ENCODE measurements at regions not wholly inside any gene's neighbourhood (a gene's known extent, or its start where the extent isn't known, plus 50 kb on each side); places are given as distances from the start of the nearest gene placed in this dataset.

DNA sequence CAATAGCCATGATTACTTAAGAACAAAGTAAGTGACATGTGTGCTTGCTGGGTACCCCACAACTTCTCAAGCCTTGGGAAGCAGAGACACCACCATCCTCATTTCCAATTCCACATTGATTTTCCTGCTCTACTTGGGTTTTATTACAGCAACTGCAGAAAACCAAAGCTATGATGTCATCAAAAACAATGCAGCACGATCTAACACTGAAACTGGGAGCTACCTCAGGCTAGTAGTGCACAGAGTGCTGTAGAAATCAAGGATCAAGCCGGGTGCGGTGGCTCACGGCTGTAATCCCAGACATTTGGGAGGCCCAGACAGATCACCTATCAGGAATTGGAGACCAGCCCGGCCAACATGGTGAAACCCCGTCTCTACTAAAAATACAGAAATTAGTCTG lies 174.4 kb upstream of the MSX2 start:
- no peak overlapping the region for H2BK120ac ChIP-seq (replicated peaks; ENCODE audit: low read depth, low read length)
- FAIRE-seq (no peak), DNase-seq (ENCODE audit: low read depth in 1 of 2, low spot score in 2 of 2) (no peak)
- POLR2A ChIA-PET (ENCODE audit: partially characterized antibody): no interaction called here
- no peak overlapping the region for H2AFZ ChIP-seq (ENCODE audit: low read length)
- no peak overlapping the region for H2BK15ac ChIP-seq (ENCODE audit: low read length)
- no peak overlapping the region for H4K5ac ChIP-seq (ENCODE audit: insufficient read length, low read depth, low read length)
- no peaks in the 10 kb centered on the region for H3K9me3 ChIP-seq (ENCODE audit: insufficient read depth in 2 of 2, low read depth in 1 of 2, low read length in 1 of 2)
- no peak overlapping the region for H3K4ac ChIP-seq (replicated peaks; ENCODE audit: insufficient read length, low read depth, low read length)
- no peak overlapping the region for H3K18ac ChIP-seq (ENCODE audit: extremely low read depth, low read length)
- no peaks in the 10 kb centered on the region for H3K27me3 ChIP-seq (replicated peaks in 1 of 4; ENCODE audit: control insufficient read depth in 3 of 4, extremely low read depth in 1 of 4, insufficient read depth in 3 of 4, low read length in 3 of 4)
- no peaks in the 10 kb centered on the region for H3K23me2 ChIP-seq (ENCODE audit: low read depth, low read length)
- H3K27ac ChIP-seq (ENCODE audit: low read depth, low read length): no peak overlapping the region
- H3K79me1 ChIP-seq (ENCODE audit: low read depth, low read length): no peaks in the 10 kb centered on the region
- no peak overlapping the region for H4K8ac ChIP-seq (ENCODE audit: extremely low read depth, insufficient read depth, low read length)
- no peak overlapping the region for H3K14ac ChIP-seq (ENCODE audit: insufficient read length)
- no peak overlapping the region for H2BK12ac ChIP-seq (ENCODE audit: low read depth, low read length)
- H2BK5ac ChIP-seq (ENCODE audit: low read depth, low read length): no peak overlapping the region
- no peak overlapping the region for H3K4me3 ChIP-seq (ENCODE audit: extremely low read depth in 1 of 4, insufficient read depth in 2 of 4, low read depth in 3 of 4, low read length in 4 of 4)
- no peak overlapping the region for H4K91ac ChIP-seq (replicated peaks; ENCODE audit: insufficient read length, low read length)
- no peak overlapping the region for H3K4me2 ChIP-seq (ENCODE audit: insufficient read depth in 1 of 2, low read depth in 2 of 2, low read length in 2 of 2)
- H3K23ac ChIP-seq (ENCODE audit: insufficient read length): no peak overlapping the region
- CTCF ChIA-PET (ENCODE audit: partially characterized antibody): interaction anchor here (1.3 to 3.3 kb wide), 3 partner anchors 21 to 131 kb away, joined by 3 to 11 read pairs (median 5); no protein-coding TSS in a partner anchor
- no peaks in the 10 kb centered on the region for H4K20me1 ChIP-seq (replicated peaks in 1 of 2; ENCODE audit: control insufficient read depth in 1 of 2, insufficient read depth in 2 of 2, low read length in 2 of 2)
- no peak overlapping the region for H3K56ac ChIP-seq (replicated peaks; ENCODE audit: insufficient read length, low read depth, low read length)
- no peak overlapping the region for H3K9ac ChIP-seq (replicated peaks in 1 of 4; ENCODE audit: extremely low read depth in 1 of 4, low read depth in 3 of 4, low read length in 3 of 4)
- no peaks in the 10 kb centered on the region for H3K4me1 ChIP-seq (replicated peaks in 1 of 4; ENCODE audit: control insufficient read depth in 3 of 4, insufficient read depth in 4 of 4, low read length in 3 of 4)
- H3K36me3 ChIP-seq (ENCODE audit: control insufficient read depth in 2 of 4, insufficient read depth in 4 of 4, low read length in 3 of 4): no peaks in the 10 kb centered on the region
- H2AK5ac ChIP-seq (ENCODE audit: low read depth, low read length): no peak overlapping the region
- no peaks in the 10 kb centered on the region for H3K79me2 ChIP-seq (ENCODE audit: control insufficient read depth in 1 of 2, insufficient read depth in 2 of 2, low read length in 2 of 2)
- no peak overlapping the region for H2BK20ac ChIP-seq (ENCODE audit: low read length)
- 95% methylated on average over 6 of the region's 6 CpGs; no CpG with 5 or more reads in 1 of the 2 experiments for WGBS, 2 experiments (ENCODE audit: extremely low coverage in 1 of 2, insufficient coverage in 1 of 2, insufficient read length in 1 of 2, insufficient replicate concordance in 2 of 2, low coverage in 1 of 2, low lambda C conversion rate in 2 of 2, missing lambda C conversion rate in 1 of 2)
- no peak for TF ChIP-seq CTBP2 (IDR thresholded peaks at IDR 0.05; ENCODE audit: borderline replicate concordance, insufficient read depth, insufficient read length, low read length)
- no peak for TF ChIP-seq NRF1 (IDR thresholded peaks at IDR 0.05; ENCODE audit: low read depth, low read length)
- no peak for TF ChIP-seq TCF12 (IDR thresholded peaks at IDR 0.05; ENCODE audit: low read depth, low read length)
- TF ChIP-seq RFX5 (IDR thresholded peaks at IDR 0.05; ENCODE audit: borderline replicate concordance, low read depth, low read length): no peak
- TF ChIP-seq BCL11A (IDR thresholded peaks at IDR 0.05; ENCODE audit: low read depth in 2 of 2, low read length in 2 of 2): no peak
- TF ChIP-seq PHF8 (conservative IDR thresholded peaks at IDR 0.05; ENCODE audit: low read depth, low read length): no peak
- TF ChIP-seq TAF7 (optimal IDR thresholded peaks at IDR 0.05; ENCODE audit: borderline replicate concordance, low read depth, low read length): no peak
- no peak for TF ChIP-seq HDAC2 (IDR thresholded peaks at IDR 0.05; ENCODE audit: borderline replicate concordance in 1 of 2, low read depth in 2 of 2, low read length in 2 of 2)
- TF ChIP-seq BACH1 (IDR thresholded peaks at IDR 0.05; ENCODE audit: low read length): no peak
- no peak for TF ChIP-seq POLR2AphosphoS5 (IDR thresholded peaks at IDR 0.05; ENCODE audit: low read depth, low read length)
- no peak for TF ChIP-seq EZH2 (IDR thresholded peaks at IDR 0.05; ENCODE audit: low read depth, low read length, severe bottlenecking)
- TF ChIP-seq, protein P1, sequence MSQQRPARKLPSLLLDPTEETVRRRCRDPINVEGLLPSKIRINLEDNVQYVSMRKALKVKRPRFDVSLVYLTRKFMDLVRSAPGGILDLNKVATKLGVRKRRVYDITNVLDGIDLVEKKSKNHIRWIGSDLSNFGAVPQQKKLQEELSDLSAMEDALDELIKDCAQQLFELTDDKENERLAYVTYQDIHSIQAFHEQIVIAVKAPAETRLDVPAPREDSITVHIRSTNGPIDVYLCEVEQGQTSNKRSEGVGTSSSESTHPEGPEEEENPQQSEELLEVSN (IDR thresholded peaks at IDR 0.05): no peak
- TF ChIP-seq BRCA1 (IDR thresholded peaks at IDR 0.05; ENCODE audit: low read depth, low read length): no peak
- TF ChIP-seq GTF2F1 (IDR thresholded peaks at IDR 0.05; ENCODE audit: borderline replicate concordance, low read depth, low read length): no peak
